Esophagus squamous epithelium (tissue), 4 donors: ENCODE measurements at regions not wholly inside any gene's neighbourhood (a gene's known extent, or its start where the extent isn't known, plus 50 kb on each side); places are given as distances from the start of the nearest gene placed in this dataset.

ENCODE experiments used
- CTCF ChIP-seq, 6 experiments: fragments of 450-650 bp in 4 of 6; fragments of 200-600 bp in 2 of 6; sonication (generic) in 2 of 6; IDR thresholded peaks; one replicate each; pipeline ENCODE4 v1.5.1; 2016 to 2019; ENCODE audit warnings: antibody characterized with exemption in 6 of 6, mild to moderate bottlenecking in 4 of 6, moderate library complexity in 4 of 6
- POLR2A ChIP-seq, 4 donors: fragments of 450-650 bp; IDR thresholded peaks; one replicate each; pipeline ENCODE4 v1.6.1; 2017; ENCODE audit warnings: antibody characterized with exemption in 4 of 4, mild to moderate bottlenecking in 4 of 4, moderate library complexity in 3 of 4

GRCh38 chr13:105783261-105783660 lies 752.2 kb downstream of the EFNB2 start:
- TF ChIP-seq CTCF (IDR thresholded peaks at IDR 0.05) (no peak), POLR2A (IDR thresholded peaks at IDR 0.05) (no peak)
